ENCODE measurements at regions not wholly inside any gene's neighbourhood (a gene's known extent, or its start where the extent isn't known, plus 50 kb on each side); places are given as distances from the start of the nearest gene placed in this dataset.

GRCh38 chr2:123040506-123040905 lies 984.6 kb upstream of the CNTNAP5 start:
- ATAC-seq, result no peak
- peaks cover 0 to 8% (median 0%) of the 10 kb centered on the region in 3 donors for H3K9me3 ChIP-seq
- TF ChIP-seq POLR2AphosphoS5 (IDR thresholded peaks at IDR 0.05) (no peak), POLR2A (IDR thresholded peaks at IDR 0.05) (no peak), EP300 (IDR thresholded peaks at IDR 0.05) (no peak)
- WGBS, 2 donors (ENCODE audit: low coverage in 1 of 2), result 73 to 79% methylated on average over 1 of the region's 1 CpG
- H3K27me3 ChIP-seq, result no peaks in the 10 kb centered on the region
- H3K36me3 ChIP-seq, result no peaks in the 10 kb centered on the region
- H3K4me1 ChIP-seq, result no peaks in the 10 kb centered on the region
- H3K4me3 ChIP-seq, result no peak overlapping the region
- H3K27ac ChIP-seq, result no peak overlapping the region

GRCh38 chr2:123043458-123043857 lies 981.6 kb upstream of the CNTNAP5 start:
- Histone ChIP-seq H3K36me3 (no peaks in the 10 kb centered on the region), H3K27me3 (no peaks in the 10 kb centered on the region), H3K9me3 (no peaks in the 10 kb centered on the region), H3K4me3 (no peak overlapping the region), H3K4me1 (no peaks in the 10 kb centered on the region), H3K27ac (no peak overlapping the region)
- no peak for TF ChIP-seq CTCF (IDR thresholded peaks at IDR 0.05)
- TF ChIP-seq POLR2A (IDR thresholded peaks at IDR 0.05), result no peak
- no peak for TF ChIP-seq EP300 (IDR thresholded peaks at IDR 0.05)
- TF ChIP-seq POLR2AphosphoS5 (IDR thresholded peaks at IDR 0.05), result no peak
- WGBS, 2 donors (ENCODE audit: low coverage in 1 of 2), result 89 to 92% methylated on average over 1 of the region's 1 CpG
- no peak for ATAC-seq

GRCh38 chr2:123045713-123046112 lies 979.4 kb upstream of the CNTNAP5 start:
- H3K9me3 ChIP-seq, result no peaks in the 10 kb centered on the region
- no peaks in the 10 kb centered on the region for H3K36me3 ChIP-seq
- H3K27ac ChIP-seq, result no peak overlapping the region
- TF ChIP-seq POLR2A (IDR thresholded peaks at IDR 0.05) (no peak), POLR2AphosphoS5 (IDR thresholded peaks at IDR 0.05) (no peak), CTCF (IDR thresholded peaks at IDR 0.05) (no peak), EP300 (IDR thresholded peaks at IDR 0.05) (no peak)
- H3K27me3 ChIP-seq, result no peaks in the 10 kb centered on the region
- H3K4me1 ChIP-seq, result no peaks in the 10 kb centered on the region
- ATAC-seq, result no peak
- 49 to 75% methylated on average over 2 to 3 of the region's 3 CpGs for WGBS, 2 donors (ENCODE audit: low coverage in 1 of 2)
- H3K4me3 ChIP-seq, result no peak overlapping the region

- ATAC-seq, result no peak
These were observed 977.9 kb upstream of the CNTNAP5 start for GRCh38 chr2:123047186-123047585.

GRCh38 chr2:123051136-123051535 lies 974.0 kb upstream of the CNTNAP5 start:
- no peak overlapping the region for H3K4me3 ChIP-seq
- no peaks in the 10 kb centered on the region for H3K36me3 ChIP-seq
- H3K4me1 ChIP-seq, result no peaks in the 10 kb centered on the region
- ATAC-seq, result no peak
- H3K9me3 ChIP-seq, result peaks cover 0 to under 1% (median 0%) of the 10 kb centered on the region in 3 donors
- H3K27me3 ChIP-seq, result no peaks in the 10 kb centered on the region
- no peak for TF ChIP-seq CTCF (IDR thresholded peaks at IDR 0.05)
- TF ChIP-seq POLR2AphosphoS5 (IDR thresholded peaks at IDR 0.05), result no peak
- TF ChIP-seq EP300 (IDR thresholded peaks at IDR 0.05), result no peak
- TF ChIP-seq POLR2A (IDR thresholded peaks at IDR 0.05), result no peak
- 53 to 68% methylated on average over 2 of the region's 2 CpGs for WGBS, 2 donors (ENCODE audit: low coverage in 1 of 2)
- H3K27ac ChIP-seq, result no peak overlapping the region

More at GRCh38 chr2:123047186-123047585, 977.9 kb upstream of the CNTNAP5 start:
- Histone ChIP-seq H3K27ac (no peak overlapping the region), H3K4me1 (no peaks in the 10 kb centered on the region), H3K36me3 (no peaks in the 10 kb centered on the region), H3K4me3 (no peak overlapping the region), H3K9me3 (no peaks in the 10 kb centered on the region), H3K27me3 (no peaks in the 10 kb centered on the region)
- no peak for TF ChIP-seq POLR2A (IDR thresholded peaks at IDR 0.05)
- no peak for TF ChIP-seq POLR2AphosphoS5 (IDR thresholded peaks at IDR 0.05)
- TF ChIP-seq CTCF (IDR thresholded peaks at IDR 0.05), result no peak
- TF ChIP-seq EP300 (IDR thresholded peaks at IDR 0.05), result no peak

Measured in gastroesophageal sphincter (tissue), 4 donors.